SU-DHL-6 (cell line): ENCODE measurements at regions not wholly inside any gene's neighbourhood (a gene's known extent, or its start where the extent isn't known, plus 50 kb on each side); places are given as distances from the start of the nearest gene placed in this dataset.

Source experiments
- EZH2phosphoT487 ChIP-seq: fragments of 200-600 bp; sonication (generic), shearing (Covaris generic); conservative IDR thresholded peaks from 2 replicates; pipeline ENCODE4 v1.6.1; 2018; ENCODE audit warnings: mild to moderate bottlenecking, antibody characterized with exemption, low read length, moderate library complexity, mixed read lengths
- TF ChIP-seq, protein P1 (sequence below): fragments of 200-600 bp; sonication (generic); IDR thresholded peaks from one replicate; pipeline ENCODE4 v1.5.1; 2017; ENCODE audit warnings: antibody characterized with exemption, mild to moderate bottlenecking, low read length, moderate library complexity; ENCODE audit not compliant: insufficient read depth, poor library complexity, severe bottlenecking

DNA sequence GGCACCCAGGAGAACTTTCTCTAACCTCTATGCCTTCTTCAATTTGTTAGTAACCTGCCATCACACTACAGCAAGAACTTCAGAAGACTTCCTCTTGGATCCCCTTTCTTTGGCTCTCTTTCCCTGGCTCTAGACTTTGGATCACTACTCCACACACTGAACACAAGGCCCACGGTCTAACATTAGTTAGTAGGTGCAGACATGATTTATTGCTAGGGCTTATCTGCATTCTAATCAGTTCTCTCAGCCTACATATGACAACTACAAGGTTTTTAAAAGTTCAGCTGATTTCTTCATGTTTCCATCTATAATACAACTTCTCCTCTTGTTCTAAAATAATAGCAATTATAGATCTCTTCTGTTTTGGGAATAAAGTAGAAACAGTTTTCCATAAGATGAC lies 209.1 kb upstream of the ANXA10 start:
- TF ChIP-seq, protein P1, sequence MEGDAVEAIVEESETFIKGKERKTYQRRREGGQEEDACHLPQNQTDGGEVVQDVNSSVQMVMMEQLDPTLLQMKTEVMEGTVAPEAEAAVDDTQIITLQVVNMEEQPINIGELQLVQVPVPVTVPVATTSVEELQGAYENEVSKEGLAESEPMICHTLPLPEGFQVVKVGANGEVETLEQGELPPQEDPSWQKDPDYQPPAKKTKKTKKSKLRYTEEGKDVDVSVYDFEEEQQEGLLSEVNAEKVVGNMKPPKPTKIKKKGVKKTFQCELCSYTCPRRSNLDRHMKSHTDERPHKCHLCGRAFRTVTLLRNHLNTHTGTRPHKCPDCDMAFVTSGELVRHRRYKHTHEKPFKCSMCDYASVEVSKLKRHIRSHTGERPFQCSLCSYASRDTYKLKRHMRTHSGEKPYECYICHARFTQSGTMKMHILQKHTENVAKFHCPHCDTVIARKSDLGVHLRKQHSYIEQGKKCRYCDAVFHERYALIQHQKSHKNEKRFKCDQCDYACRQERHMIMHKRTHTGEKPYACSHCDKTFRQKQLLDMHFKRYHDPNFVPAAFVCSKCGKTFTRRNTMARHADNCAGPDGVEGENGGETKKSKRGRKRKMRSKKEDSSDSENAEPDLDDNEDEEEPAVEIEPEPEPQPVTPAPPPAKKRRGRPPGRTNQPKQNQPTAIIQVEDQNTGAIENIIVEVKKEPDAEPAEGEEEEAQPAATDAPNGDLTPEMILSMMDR: no peak
- TF ChIP-seq EZH2phosphoT487: no peak
